GM23338 (cell line): ENCODE measurements at regions not wholly inside any gene's neighbourhood (a gene's known extent, or its start where the extent isn't known, plus 50 kb on each side); places are given as distances from the start of the nearest gene placed in this dataset.

Experiments used
- ATAC-seq: fragments of 200-7000 bp; cut with Tn5 transposase; 3 replicates; pipeline ENCODE4 v1.9.1; 2020
- DNase-seq: peaks from one replicate; pipeline ENCODE4 v3.0.0-alpha.2; 2015; ENCODE audit warnings: low spot score
- H2AFZ ChIP-seq: fragments of 200-600 bp; sonication (generic); 2 replicates; pipeline ENCODE4 v1.8.0; 2016; ENCODE audit warnings: antibody characterized with exemption, mild to moderate bottlenecking, moderate library complexity
- H3F3A ChIP-seq: fragments of 200-600 bp; sonication (generic); replicated peaks from 2 replicates; pipeline ENCODE4 v1.8.0; 2017; ENCODE audit warnings: antibody characterized with exemption, mixed run types, low read depth
- H3K27ac ChIP-seq: fragments of 200-600 bp; sonication (generic); 2 replicates; pipeline ENCODE4 v1.6.1; 2016; ENCODE audit warnings: low read depth
- H3K27me3 ChIP-seq: fragments of 200-600 bp; sonication (generic); 2 replicates; pipeline ENCODE4 v1.8.0; 2016; ENCODE audit warnings: mild to moderate bottlenecking, mixed run types, moderate library complexity; ENCODE audit not compliant: insufficient read depth
- H3K36me3 ChIP-seq: fragments of 200-600 bp; sonication (generic); 2 replicates; pipeline ENCODE4 v1.8.0; 2016; ENCODE audit warnings: mild to moderate bottlenecking; ENCODE audit not compliant: insufficient read depth
- H3K4me1 ChIP-seq: fragments of 200-600 bp; sonication (generic); 2 replicates; pipeline ENCODE4 v1.8.0; 2016; ENCODE audit warnings: mild to moderate bottlenecking, moderate library complexity; ENCODE audit not compliant: insufficient read depth
- H3K4me2 ChIP-seq: fragments of 200-600 bp; sonication (generic); 2 replicates; pipeline ENCODE4 v1.7.1; 2017; ENCODE audit warnings: mixed run types
- H3K4me3 ChIP-seq: fragments of 200-600 bp; sonication (generic); 2 replicates; pipeline ENCODE4 v1.6.1; 2016; ENCODE audit warnings: mixed run types
- H3K79me2 ChIP-seq: fragments of 200-600 bp; sonication (generic); replicated peaks from 2 replicates; pipeline ENCODE4 v1.8.0; 2017; ENCODE audit warnings: mild to moderate bottlenecking; ENCODE audit not compliant: insufficient read depth
- H3K9me2 ChIP-seq: fragments of 200-600 bp; sonication (generic); 2 replicates; pipeline ENCODE4 v1.8.0; 2017; ENCODE audit not compliant: insufficient read depth
- H4K20me1 ChIP-seq: fragments of 200-600 bp; sonication (generic); replicated peaks from 2 replicates; pipeline ENCODE4 v1.8.0; 2017; ENCODE audit warnings: mild to moderate bottlenecking; ENCODE audit not compliant: insufficient read depth
- H3K27ac Mint-ChIP-seq: 2 replicates; pipeline ENCODE4 v1.8.0; 2020; ENCODE audit warnings: inconsistent platforms, mild to moderate bottlenecking, moderate library complexity, mixed read lengths
- H3K27me3 Mint-ChIP-seq: 3 replicates; pipeline ENCODE4 v1.8.0; 2022; ENCODE audit warnings: low read depth, mild to moderate bottlenecking, moderate library complexity, mixed read lengths, inconsistent platforms; ENCODE audit not compliant: insufficient read depth, poor library complexity
- H3K36me3 Mint-ChIP-seq: 3 replicates; pipeline ENCODE4 v1.8.0; 2021; ENCODE audit warnings: low read depth, mild to moderate bottlenecking, inconsistent platforms, moderate library complexity, mixed read lengths
- H3K4me1 Mint-ChIP-seq: 3 replicates; pipeline ENCODE4 v1.8.0; 2020; ENCODE audit warnings: mild to moderate bottlenecking, inconsistent platforms, mixed read lengths
- H3K4me3 Mint-ChIP-seq: 3 replicates; pipeline ENCODE4 v1.8.0; 2021; ENCODE audit warnings: moderate library complexity, mild to moderate bottlenecking, inconsistent platforms, mixed read lengths
- H3K9me3 Mint-ChIP-seq: 3 replicates; pipeline ENCODE4 v1.8.0; 2020; ENCODE audit warnings: moderate library complexity, mild to moderate bottlenecking, inconsistent platforms, mixed read lengths
- CREB1 ChIP-seq: fragments of 250-450 bp; sonication (Bioruptor Pico); IDR thresholded peaks from 2 replicates; pipeline ENCODE4 v1.5.0; 2020; ENCODE audit warnings: low read depth, mild to moderate bottlenecking, moderate library complexity
- ETS1 ChIP-seq: IDR thresholded peaks from 2 replicates; pipeline ENCODE4 v1.6.1; 2016; ENCODE audit warnings: antibody characterized with exemption
- EZH2 ChIP-seq: fragments of 200-600 bp; sonication (generic); IDR thresholded peaks from one replicate; pipeline ENCODE4 v1.8.0; 2017; ENCODE audit warnings: antibody characterized with exemption, mild to moderate bottlenecking, low read depth; ENCODE audit not compliant: unreplicated experiment
- EZH2phosphoT487 ChIP-seq: fragments of 200-600 bp; sonication (generic); IDR thresholded peaks from one replicate; pipeline ENCODE4 v1.8.1; 2018; ENCODE audit warnings: antibody characterized with exemption; ENCODE audit not compliant: unreplicated experiment
- JUNB ChIP-seq: IDR thresholded peaks from one replicate; pipeline ENCODE4 v1.6.1; 2016; ENCODE audit warnings: antibody characterized with exemption; ENCODE audit not compliant: unreplicated experiment
- POLR2AphosphoS5 ChIP-seq: IDR thresholded peaks from 2 replicates; pipeline ENCODE4 v1.6.1; 2016; ENCODE audit warnings: antibody characterized with exemption, low read depth
- REST ChIP-seq: IDR thresholded peaks from one replicate; pipeline ENCODE4 v1.6.1; 2018; ENCODE audit warnings: antibody characterized with exemption; ENCODE audit not compliant: unreplicated experiment
- STAT1 ChIP-seq: IDR thresholded peaks from one replicate; pipeline ENCODE4 v1.6.1; 2016; ENCODE audit warnings: antibody characterized with exemption; ENCODE audit not compliant: unreplicated experiment
- ZNF114 ChIP-seq: fragments of 250-450 bp; sonication (Bioruptor Pico); IDR thresholded peaks from 2 replicates; pipeline ENCODE4 v1.5.0; 2020; ENCODE audit warnings: mild to moderate bottlenecking, moderate library complexity
- ZNF331 ChIP-seq: fragments of 250-450 bp; sonication (Bioruptor Pico); IDR thresholded peaks from 2 replicates; pipeline ENCODE4 v1.5.0; 2020; ENCODE audit warnings: low read depth, mild to moderate bottlenecking, moderate library complexity
- TF ChIP-seq, protein P1 (sequence below): fragments of 250-450 bp; sonication (Bioruptor Pico); IDR thresholded peaks from 2 replicates; pipeline ENCODE4 v1.5.0; 2020; ENCODE audit warnings: mild to moderate bottlenecking, moderate library complexity

- no peaks in the 10 kb centered on the region for H3K27me3 Mint-ChIP-seq
- no peak overlapping the region for H3K4me3 Mint-ChIP-seq
- Histone ChIP-seq H3K4me1 (no peaks in the 10 kb centered on the region), H3K79me2 (no peaks in the 10 kb centered on the region), H4K20me1 (no peaks in the 10 kb centered on the region), H3K27me3 (no peaks in the 10 kb centered on the region), H3K4me2 (no peak overlapping the region), H2AFZ (peak overlapping the region; percentile 32; the same call in 1 of the 2 replicates), H3F3A (no peaks in the 10 kb centered on the region), H3K36me3 (no peaks in the 10 kb centered on the region), H3K4me3 (no peak overlapping the region), H3K9me2 (no peaks in the 10 kb centered on the region), H3K27ac (no peak overlapping the region)
- no peaks in the 10 kb centered on the region for H3K36me3 Mint-ChIP-seq
- no peaks in the 10 kb centered on the region for H3K4me1 Mint-ChIP-seq
- ATAC-seq, result no peak
- no peaks in the 10 kb centered on the region; the same call in 2 of the 3 replicates for H3K9me3 Mint-ChIP-seq
- H3K27ac Mint-ChIP-seq, result no peak overlapping the region
- no peak for TF ChIP-seq STAT1
- TF ChIP-seq ZNF331, result no peak
- no peak for TF ChIP-seq ZNF114
- TF ChIP-seq CREB1, result no peak
- no peak for TF ChIP-seq ETS1
- no peak for TF ChIP-seq EZH2
- no peak for TF ChIP-seq POLR2AphosphoS5
- no peak for TF ChIP-seq JUNB
- TF ChIP-seq EZH2phosphoT487, result no peak
- DNase-seq, result no peak
Measured at GRCh38 chr3:177529716-177530335, 332.5 kb upstream of the TBL1XR1 start.

GRCh38 chr3:177530908-177531307 is 333.6 kb upstream of the TBL1XR1 start:
- H2AFZ ChIP-seq, result peak overlapping the region; percentile 80; the same call in 1 of the 2 replicates
- Mint-ChIP-seq H3K4me3 (no peak overlapping the region), H3K4me1 (no peaks in the 10 kb centered on the region), H3K9me3 (no peaks in the 10 kb centered on the region; the same call in 2 of the 3 replicates), H3K27me3 (no peaks in the 10 kb centered on the region), H3K36me3 (no peaks in the 10 kb centered on the region), H3K27ac (no peak overlapping the region)
- no peak overlapping the region for H3K27ac ChIP-seq
- no peaks in the 10 kb centered on the region for H3K4me1 ChIP-seq
- H3K4me3 ChIP-seq, result no peak overlapping the region
- H4K20me1 ChIP-seq, result no peaks in the 10 kb centered on the region
- no peaks in the 10 kb centered on the region for H3K9me2 ChIP-seq
- no peaks in the 10 kb centered on the region for H3K27me3 ChIP-seq
- no peaks in the 10 kb centered on the region for H3K36me3 ChIP-seq
- H3K79me2 ChIP-seq, result no peaks in the 10 kb centered on the region
- no peaks in the 10 kb centered on the region for H3F3A ChIP-seq
- no peak for ATAC-seq
- no peak overlapping the region for H3K4me2 ChIP-seq
- no peak for DNase-seq
- TF ChIP-seq, protein P1, sequence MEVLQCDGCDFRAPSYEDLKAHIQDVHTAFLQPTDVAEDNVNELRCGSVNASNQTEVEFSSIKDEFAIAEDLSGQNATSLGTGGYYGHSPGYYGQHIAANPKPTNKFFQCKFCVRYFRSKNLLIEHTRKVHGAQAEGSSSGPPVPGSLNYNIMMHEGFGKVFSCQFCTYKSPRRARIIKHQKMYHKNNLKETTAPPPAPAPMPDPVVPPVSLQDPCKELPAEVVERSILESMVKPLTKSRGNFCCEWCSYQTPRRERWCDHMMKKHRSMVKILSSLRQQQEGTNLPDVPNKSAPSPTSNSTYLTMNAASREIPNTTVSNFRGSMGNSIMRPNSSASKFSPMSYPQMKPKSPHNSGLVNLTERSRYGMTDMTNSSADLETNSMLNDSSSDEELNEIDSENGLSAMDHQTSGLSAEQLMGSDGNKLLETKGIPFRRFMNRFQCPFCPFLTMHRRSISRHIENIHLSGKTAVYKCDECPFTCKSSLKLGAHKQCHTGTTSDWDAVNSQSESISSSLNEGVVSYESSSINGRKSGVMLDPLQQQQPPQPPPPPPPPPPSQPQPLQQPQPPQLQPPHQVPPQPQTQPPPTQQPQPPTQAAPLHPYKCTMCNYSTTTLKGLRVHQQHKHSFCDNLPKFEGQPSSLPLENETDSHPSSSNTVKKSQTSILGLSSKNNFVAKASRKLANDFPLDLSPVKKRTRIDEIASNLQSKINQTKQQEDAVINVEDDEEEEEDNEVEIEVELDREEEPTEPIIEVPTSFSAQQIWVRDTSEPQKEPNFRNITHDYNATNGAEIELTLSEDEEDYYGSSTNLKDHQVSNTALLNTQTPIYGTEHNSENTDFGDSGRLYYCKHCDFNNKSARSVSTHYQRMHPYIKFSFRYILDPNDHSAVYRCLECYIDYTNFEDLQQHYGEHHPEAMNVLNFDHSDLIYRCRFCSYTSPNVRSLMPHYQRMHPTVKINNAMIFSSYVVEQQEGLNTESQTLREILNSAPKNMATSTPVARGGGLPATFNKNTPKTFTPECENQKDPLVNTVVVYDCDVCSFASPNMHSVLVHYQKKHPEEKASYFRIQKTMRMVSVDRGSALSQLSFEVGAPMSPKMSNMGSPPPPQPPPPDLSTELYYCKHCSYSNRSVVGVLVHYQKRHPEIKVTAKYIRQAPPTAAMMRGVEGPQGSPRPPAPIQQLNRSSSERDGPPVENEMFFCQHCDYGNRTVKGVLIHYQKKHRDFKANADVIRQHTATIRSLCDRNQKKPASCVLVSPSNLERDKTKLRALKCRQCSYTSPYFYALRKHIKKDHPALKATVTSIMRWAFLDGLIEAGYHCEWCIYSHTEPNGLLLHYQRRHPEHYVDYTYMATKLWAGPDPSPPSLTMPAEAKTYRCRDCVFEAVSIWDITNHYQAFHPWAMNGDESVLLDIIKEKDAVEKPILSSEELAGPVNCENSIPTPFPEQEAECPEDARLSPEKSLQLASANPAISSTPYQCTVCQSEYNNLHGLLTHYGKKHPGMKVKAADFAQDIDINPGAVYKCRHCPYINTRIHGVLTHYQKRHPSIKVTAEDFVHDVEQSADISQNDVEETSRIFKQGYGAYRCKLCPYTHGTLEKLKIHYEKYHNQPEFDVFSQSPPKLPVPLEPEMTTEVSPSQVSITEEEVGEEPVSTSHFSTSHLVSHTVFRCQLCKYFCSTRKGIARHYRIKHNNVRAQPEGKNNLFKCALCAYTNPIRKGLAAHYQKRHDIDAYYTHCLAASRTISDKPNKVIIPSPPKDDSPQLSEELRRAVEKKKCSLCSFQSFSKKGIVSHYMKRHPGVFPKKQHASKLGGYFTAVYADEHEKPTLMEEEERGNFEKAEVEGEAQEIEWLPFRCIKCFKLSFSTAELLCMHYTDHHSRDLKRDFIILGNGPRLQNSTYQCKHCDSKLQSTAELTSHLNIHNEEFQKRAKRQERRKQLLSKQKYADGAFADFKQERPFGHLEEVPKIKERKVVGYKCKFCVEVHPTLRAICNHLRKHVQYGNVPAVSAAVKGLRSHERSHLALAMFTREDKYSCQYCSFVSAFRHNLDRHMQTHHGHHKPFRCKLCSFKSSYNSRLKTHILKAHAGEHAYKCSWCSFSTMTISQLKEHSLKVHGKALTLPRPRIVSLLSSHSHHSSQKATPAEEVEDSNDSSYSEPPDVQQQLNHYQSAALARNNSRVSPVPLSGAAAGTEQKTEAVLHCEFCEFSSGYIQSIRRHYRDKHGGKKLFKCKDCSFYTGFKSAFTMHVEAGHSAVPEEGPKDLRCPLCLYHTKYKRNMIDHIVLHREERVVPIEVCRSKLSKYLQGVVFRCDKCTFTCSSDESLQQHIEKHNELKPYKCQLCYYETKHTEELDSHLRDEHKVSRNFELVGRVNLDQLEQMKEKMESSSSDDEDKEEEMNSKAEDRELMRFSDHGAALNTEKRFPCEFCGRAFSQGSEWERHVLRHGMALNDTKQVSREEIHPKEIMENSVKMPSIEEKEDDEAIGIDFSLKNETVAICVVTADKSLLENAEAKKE (CRISPR knock-in tag), result no peak
- TF ChIP-seq POLR2AphosphoS5, result no peak
- no peak for TF ChIP-seq EZH2phosphoT487
- TF ChIP-seq ZNF114, result no peak
- no peak for TF ChIP-seq STAT1
- TF ChIP-seq ZNF331, result no peak
- TF ChIP-seq REST, result no peak
- no peak for TF ChIP-seq CREB1
- no peak for TF ChIP-seq EZH2
